Renal pelvis (tissue), 1 donor: ENCODE measurements at regions not wholly inside any gene's neighbourhood (a gene's known extent, or its start where the extent isn't known, plus 50 kb on each side); places are given as distances from the start of the nearest gene placed in this dataset.
"Not testable (repeated sequence)": the region's sequence is repeated elsewhere in the genome, so short reads cannot be mapped to it uniquely, and the experiment has no call there.

Experiments used
- DNase-seq: peaks from one replicate; pipeline ENCODE4 v3.0.0-alpha.2; 2013

DNA sequence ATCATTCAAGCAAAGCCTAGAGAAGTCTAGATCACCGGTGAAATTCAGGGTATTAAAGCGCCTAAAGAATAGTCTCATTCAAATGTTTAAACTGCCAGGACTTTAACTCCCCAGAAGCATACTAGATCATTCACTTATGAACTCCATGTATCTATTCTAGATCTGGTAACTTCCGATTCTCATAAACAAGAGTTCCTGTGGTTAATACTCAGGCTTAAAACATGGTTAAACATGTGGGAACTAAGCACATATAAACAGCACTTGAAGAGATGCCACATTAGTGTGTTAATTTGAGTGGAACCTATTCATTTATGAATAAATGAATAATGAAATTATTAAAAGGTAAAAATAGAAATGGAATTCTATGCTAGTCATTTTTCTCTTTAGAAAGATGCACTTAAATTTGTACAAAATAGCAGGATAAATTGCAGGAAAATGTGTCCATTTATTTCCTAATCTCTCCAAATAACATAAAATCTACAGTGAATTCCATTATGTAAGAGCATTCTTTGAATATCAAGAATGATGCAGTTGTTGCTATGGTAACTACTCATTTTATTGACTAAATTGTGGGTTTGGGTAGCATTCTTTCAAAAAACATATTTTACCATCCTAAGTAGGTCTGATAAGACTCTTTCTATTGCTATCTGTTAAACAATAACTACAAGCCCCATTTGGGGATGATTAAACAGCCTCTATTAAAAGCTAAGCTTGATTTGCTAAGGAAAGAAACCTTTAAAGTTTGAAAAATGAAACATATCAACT, 147.6 kb upstream of the TMEM168 start:
- DNase-seq: peak; percentile 4

DNA sequence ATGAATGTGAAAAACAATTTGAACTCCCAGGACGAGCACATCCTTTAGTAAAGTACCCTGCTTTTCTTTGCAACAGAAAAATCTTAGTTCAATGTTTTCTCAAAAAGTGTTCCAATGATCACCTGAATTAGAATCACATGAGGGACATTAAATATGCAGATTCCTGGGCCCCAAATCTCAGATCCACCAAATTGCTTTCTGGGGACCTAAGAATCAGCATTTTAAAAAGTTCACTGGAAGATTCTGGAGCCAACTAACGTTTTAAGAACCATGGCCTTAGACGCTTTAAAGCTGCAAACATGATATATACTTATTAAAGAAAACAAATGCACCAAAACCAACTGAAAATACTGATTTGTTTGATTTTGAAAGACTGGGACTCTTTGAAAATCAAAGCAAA, 143.4 kb upstream of the TMEM168 start:
- no peak for DNase-seq

DNA sequence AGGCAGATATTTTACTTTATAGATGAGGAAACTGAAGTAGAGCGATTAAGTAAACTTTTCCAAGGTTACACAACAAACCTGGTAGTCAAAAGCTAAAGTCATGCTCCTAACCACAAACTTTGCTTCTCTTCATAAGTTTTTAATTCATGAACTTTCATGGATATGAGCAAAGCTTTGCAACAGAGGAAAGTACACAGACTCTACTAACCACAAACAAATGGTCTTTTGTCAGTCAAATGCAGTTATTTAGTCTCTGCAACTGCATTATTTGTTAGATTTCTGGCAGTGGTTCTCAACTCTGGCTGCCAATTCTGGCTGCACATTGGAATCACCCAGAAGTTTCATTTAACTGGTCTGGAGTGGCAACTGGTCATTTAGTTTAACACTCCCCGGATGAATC, 140.6 kb upstream of the TMEM168 start:
- DNase-seq: no peak

DNA sequence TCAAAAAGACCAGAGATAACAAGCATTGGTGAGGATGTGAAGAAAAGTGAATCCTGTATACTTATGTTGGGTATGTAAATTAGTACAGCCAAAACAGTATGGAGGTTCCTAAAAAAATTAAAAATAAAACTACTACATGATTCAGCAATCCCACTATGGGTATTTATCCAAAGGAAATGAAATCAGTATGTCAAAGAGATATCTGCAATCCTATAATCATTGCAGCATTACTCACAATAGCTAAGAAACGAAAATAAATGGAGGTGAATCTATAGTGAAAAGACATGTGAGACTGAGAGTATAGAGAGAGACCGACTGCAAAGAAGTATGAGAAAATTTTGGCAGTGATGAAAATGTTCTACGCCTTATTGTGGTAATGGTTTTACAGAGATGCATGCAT, 139.2 kb upstream of the TMEM168 start:
- no peak for DNase-seq

DNA sequence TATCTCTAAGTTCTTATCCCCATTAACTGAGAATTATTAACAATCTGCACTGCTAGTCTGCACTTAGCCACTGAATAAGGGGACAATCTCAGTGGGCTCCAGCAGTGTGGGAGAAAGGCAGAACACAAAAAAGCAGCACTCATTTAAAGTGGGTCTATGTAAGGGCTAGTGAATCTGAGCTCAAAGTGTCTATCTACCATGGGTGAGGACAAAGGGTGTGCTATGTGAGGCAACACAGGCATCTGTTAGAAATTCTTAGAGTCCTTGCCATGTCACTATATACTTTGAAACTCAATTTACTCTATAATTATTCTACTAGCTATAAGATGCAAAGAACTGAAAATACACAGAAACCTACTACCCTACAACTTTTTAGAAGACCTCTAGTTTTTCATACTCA, 135.8 kb upstream of the TMEM168 start:
- DNase-seq: no peak

DNA sequence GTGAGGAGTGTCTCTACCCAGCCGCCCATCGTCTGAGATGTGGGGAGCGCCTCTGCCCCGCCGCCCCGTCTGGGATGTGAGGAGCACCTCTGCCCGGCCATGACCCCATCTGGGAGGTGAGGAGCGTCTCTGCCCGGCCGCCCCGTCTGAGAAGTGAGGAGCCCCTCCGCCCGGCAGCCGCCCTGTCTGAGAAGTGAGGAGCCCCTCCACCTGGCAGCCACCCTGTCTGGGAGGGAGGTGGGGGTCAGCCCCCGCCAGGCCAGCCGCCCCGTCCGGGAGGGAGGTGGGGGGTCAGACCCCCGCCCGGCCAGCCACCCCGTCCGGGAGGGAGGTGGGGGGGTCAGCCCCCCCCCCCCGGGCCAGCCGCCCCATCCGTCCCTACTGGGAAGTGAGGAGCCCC, 132.4 kb upstream of the TMEM168 start:
- DNase-seq: not testable (repeated sequence)

DNA sequence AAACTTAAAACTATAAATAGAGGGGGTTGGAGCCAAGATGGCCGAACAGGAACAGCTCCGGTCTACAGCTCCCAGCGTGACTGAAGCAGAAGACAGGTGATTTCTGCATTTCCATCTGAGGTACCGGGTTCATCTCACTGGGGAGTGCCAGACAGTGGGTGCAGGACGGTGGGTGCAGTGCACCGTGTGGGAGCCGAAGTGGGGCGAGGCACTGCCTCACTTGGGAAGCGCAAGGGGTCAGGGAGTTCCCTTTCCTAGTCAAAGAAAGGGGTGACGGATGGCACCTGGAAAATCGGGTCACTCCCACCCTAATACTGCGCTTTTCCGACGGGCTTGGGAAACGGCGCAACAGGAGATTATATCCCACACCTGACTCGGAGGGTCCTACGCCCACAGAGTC, 126.2 kb upstream of the TMEM168 start:
- DNase-seq: not testable (repeated sequence)

DNA sequence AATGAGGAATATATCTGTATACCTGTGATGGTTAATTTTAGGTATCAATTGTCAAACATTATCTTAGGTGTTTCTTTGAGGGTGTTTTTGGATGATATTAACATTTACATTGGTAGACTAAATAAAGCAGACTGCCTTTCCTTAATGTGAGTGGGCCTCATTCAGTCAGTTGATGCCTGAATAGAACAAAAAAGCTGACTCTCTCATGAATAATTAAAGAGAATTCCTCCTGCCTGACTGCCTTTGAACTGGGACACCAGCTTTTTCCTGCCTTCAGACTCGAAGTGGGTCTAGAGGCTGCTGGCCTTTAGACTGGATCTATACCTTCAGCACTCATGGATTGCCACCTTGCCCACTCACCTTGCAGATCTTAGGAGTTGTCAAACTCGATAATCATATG, 117.9 kb upstream of the TMEM168 start:
- DNase-seq: no peak

DNA sequence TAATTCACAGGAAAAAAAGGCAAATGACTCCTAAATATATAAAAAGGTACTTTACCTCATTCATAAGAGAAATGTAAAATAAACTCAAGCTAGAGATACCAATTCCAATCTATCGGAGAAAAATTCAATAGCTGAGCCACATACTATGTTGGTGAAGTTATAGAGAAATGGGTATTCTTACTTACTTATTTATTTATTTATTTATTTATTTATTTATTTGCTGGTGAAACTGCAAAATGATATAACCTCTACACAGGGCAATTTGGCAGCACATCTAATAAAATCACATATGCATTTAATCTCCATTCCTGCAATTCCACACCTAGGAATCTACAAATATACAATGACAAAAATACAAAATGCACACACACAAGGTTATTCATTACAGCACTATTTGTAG, 117.5 kb upstream of the TMEM168 start:
- DNase-seq: no peak

DNA sequence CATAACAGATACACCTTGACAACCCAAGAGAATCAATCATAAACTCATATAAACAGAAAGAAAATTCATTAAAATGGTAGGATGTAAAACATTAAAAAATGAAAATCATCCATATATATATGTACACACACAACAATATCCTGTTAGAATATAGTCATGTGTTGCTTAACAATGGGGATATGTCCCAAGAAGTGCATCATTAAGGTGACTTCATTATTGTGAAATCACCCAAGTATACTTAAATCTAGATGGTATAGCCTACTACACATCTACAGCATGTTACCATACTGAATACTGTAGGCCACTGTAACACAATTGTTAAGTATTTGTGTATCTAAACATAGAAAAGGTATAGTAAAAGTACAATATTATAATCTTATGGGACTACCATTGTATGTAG, 115.8 kb upstream of the TMEM168 start:
- DNase-seq: no peak

DNA sequence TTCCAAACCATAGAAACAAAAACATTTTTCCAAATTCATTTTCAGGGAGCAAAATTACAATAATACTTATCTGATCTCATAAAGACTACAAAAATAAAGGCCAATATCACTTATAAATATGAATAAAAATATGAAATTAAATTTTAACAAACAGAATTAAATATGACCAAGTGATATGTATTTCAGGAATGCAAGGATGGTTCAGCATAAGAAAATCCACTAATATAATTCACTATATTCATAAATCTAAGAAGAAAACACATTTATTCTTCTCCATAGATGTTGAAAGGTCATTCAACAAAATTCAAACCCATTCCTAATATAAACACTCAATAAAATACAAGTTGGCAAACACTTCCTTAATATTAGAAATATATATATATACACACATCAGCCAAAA, 115.2 kb upstream of the TMEM168 start:
- DNase-seq: no peak

DNA sequence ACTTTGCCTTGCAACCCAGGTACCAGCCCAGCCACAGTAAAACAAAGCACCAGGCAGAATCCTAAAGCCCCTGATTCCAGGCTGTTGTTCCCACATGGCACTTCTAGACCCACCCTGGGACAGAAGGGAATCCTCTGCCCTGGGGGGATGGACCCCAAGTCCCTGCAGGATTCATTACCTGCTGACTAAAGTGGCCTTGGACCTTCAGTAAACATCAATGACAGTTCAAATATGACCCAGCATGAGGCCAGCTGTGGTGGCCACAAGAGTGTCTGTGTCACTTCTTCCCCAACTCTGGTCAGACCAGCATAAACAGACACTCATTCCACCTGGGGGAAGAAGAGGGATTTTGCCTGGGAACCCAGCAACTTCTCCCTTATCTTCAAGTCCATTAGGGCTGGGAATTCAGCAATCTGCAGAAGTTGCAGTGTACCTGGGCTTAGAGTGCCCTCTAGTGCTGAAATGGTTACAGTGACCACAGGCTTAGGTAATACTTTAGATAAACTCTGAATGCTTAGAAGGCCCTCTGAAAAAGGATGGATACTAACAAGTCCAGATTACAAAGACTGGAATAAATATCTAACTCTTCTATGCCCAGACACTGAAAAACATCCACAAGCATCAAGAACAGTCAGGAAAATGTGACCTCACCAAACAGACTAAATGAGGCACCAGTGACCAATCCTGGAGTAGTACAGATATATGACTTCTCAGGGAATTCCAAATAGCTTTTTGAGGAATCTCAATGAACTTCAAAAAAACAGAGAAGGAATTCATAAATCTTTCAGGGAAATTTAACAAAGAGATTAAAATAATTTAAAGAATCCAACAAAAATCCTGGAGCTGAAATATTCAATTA, 108.5 kb upstream of the TMEM168 start:
- peak; percentile 24 for DNase-seq

DNA sequence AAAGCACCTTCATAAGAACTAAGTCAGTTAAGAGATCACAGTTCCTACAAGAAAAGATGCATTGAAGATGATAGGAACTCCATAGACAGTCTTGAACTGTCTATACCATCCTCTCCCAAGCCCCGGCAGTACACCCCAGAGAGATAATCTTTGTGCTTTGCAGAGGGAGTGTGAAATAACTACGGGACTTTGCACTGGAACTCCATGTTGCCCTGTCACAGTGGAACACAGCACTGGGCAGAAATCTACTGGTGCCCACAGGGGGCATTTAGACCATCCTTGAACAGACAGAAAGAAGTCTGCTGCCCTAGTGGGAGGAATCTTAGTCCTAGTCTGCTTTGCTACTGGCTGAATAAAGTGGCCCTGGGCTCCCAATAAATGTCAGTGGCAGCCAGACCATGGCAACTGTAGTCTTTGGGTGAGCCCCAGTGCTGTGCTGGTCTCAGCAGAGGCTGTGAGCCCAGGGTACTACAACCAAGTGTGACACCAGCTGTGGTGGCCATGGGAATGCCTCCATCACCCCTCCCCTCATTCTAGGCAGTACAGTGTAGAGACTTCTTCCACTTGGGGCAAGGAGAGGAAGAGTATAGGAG, 107.7 kb upstream of the TMEM168 start:
- DNase-seq: no peak

DNA sequence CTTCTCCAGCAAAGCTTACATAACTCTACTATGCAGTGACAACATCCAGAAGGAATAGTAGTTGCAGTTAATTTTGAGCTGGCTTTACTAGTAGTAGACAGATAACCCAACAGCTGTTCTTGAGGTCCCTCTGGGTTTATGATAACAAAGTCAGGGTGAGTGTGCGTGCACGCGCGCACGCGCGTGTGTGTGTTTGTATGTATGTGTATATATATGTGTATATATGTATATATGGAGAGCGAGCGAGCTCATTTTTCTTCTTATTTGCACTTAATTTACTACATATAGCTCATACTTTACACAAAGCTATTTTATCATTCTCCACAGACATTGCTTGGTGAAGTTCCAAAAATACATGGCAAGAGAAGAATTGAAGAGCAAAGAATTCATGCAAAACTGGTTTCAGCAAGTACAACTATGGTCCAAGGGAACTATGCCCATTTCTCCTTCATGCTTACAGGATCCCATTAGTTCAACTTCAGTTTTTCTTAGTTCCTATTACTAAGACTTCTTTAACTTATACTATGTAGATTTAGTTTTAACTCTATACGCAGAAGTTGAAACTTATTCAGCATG, 105.9 kb upstream of the TMEM168 start:
- no peak for DNase-seq

DNA sequence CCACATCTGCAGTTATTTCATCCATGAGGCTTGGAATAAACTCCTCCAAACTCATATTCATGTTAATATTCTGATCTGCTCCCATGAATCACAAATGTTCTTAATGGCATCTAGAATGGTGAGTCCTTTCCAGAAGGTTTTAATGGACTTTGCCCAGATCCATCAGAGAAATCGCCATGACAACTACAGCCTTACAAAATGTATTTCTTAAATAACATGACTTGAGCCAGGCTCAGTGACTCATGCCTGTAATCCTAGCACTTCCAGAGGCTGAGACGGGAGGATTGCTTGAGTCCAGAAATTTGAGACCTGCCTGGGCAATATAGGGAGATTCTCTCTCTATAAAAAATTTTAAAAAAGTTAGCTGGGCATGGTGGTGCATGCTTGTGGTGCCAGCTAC, 102.1 kb upstream of the TMEM168 start:
- no peak for DNase-seq

DNA sequence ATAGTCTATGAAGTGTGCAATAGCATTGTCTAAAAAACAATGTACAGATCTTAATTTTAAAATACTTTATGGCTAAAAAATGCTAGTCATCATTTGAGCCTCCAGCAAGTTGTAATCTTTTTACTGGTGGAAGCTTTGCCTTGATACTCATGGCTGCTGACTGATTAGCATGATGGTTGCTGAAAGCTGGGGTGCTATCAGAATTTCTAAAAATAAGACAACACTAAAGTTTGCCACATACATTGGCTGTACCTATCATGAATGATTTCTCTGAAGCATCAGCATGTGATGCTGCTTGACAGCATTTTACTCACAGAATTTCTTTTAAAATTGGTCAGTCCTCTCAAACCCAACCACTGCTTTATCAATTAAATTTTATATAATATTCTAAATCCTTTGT, 101.5 kb upstream of the TMEM168 start:
- DNase-seq: no peak

DNA sequence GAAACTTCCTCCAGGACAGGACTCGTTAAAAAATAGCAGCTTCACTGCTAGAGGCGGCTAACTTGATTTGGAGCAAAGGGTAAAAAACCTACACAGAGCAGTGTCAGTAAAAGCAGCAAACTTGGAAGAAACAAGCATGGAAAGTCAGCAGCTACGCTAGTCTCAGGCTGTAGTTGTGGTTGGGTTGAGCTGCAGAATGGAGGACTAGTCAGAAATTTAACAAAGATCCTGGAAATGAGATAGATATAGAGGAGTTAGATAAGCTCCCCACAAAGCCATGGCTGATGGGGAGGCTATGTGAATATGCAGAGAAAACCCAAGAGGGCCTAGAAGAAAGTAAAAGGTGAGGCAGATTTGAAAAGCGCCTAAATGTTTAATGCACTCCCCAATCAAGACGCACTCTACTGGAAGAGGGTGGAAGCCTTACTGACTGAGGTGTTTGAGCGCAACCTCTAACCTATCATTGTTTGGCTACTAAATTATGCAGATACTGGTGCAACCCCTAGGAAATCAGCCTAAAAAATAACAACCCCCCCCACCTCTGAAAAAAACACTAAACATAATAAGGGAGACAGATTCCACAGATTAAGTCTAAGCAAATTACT, 99.7 kb upstream of the TMEM168 start:
- DNase-seq: no peak

DNA sequence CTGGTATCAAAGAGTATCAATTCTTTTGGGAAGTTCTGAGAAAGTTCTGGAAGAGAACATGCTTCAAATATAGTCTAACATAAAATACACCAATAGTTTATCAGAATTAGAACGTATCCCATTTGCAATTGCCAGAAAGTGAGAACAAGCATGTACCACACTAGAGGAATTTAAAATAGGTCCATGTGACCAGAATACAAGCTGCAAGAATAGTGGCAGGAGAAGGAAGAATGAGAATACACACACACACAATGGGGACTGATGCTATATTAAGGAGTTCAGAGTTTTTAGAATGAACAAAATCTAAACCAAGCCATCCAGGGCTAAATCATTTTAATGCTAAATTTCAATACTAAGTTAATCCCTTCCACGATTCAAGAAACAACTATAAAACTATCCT, 99.1 kb upstream of the TMEM168 start:
- DNase-seq: no peak

DNA sequence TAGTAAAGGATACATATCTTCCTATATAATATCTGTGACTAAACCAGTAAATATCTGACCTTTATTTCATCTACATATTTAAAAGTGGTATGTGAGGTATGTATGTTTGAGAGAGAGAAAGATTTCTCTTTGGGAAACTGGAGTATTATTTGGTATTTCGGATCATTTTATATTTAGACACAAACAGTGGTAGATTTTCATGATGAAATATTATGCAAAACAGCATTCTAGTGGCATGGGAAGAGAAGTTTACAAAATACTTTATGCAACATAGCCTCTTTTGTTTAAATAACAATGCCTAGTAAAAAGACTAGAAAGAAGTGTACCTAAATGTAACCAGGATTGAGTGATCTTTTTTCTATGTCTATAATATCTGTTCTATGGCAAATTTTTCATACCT, 98.6 kb upstream of the TMEM168 start:
- no peak for DNase-seq

DNA sequence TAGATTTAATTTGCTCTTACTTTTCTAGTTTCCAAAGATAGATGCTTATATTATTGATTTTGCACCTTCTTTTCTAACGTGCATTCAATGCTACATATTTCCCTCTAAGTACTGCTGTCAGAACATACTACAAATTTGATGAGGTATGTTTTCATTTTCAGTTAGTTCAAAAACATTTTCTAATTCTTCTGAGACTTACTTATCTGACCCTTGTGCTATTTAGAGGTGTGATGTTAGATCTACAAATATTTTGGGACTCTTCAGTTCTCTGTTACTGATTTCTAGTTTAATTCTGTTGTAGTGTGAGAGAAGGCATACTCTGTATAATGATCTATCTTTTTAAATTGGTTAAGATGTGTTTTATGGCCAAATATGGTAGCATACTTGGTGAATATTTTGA, 97.8 kb upstream of the TMEM168 start:
- no peak for DNase-seq

DNA sequence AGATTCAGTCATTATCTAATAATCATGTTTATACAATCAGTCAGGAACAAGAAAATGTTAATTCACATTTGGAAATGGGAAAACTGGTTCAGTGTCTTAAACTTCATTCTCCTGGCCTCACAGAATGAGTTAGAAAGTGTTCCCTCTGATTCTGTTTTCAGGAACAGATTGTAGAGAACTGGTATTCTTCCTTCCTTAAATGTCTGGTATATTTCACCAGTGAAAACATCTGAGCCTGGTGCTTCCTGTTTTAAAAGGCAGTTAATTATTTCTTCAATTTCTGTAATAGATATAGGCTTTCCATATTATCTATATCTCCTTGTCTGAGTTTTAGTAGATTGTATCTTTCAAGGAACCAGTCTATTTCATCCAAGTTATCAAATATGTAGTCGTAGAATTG, 97.1 kb upstream of the TMEM168 start:
- no peak for DNase-seq

DNA sequence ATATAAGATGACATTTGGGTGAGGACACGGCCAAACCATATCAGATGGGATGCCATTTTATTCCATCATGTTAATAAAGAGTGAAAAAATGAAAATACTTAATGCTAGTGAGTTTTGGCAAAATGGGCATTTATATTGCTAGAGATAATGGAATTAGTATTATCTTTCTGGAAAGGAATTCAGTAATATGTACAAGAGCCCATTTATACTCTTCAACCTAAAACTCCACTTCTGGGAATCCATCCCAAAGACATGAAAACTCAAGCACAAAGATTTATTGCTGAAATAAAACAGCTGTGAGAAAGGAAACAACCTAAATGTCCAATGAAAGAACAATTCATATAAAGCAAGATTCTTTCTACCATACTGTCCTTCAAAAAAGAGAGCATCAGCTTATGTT, 96.0 kb upstream of the TMEM168 start:
- DNase-seq: peak; percentile 54
